HepG2 (cell line): ENCODE measurements at regions not wholly inside any gene's neighbourhood (a gene's known extent, or its start where the extent isn't known, plus 50 kb on each side); places are given as distances from the start of the nearest gene placed in this dataset.

Experiments
- ATAC-seq: fragments of 200-7000 bp; cut with Tn5 transposase; 3 replicates; pipeline ENCODE4 v1.9.1; 2020; ENCODE audit warnings: mild to moderate bottlenecking, moderate library complexity
- BruUV-seq: library from RNA; stranded (reverse); fragments of 400-500 nt; replicated peaks from 2 replicates; lab custom pipeline; 2021; lab: Mats Ljungman, UMichigan
- CTCF ChIA-PET: fragments of 300-600 bp; formaldehyde crosslinking; extraction: SDS; loops from one replicate; lab custom pipeline; 2021; ENCODE audit warnings: low total read pairs, inconsistent platforms, low intra/inter-chr PET ratio; lab: Yijun Ruan, JAX
- POLR2A ChIA-PET: fragments of 350-600 bp; sonication (Branson Sonifier 250); formaldehyde crosslinking; loops from one replicate; lab custom pipeline; 2020; ENCODE audit warnings: antibody characterized with exemption, inconsistent platforms; lab: Yijun Ruan, JAX
- DNase-seq: peaks from one replicate; pipeline ENCODE4 v3.0.0-alpha.2; 2015; ENCODE audit warnings: low spot score
- FAIRE-seq: peaks from 3 replicates; lab custom pipeline; 2011; peaks lifted over from hg19 to GRCh38; lab: Jason Lieb, UNC
- H2AFZ ChIP-seq: one replicate; pipeline ENCODE4 v1.6.1; 2011; ENCODE audit warnings: low read length, inconsistent platforms
- H3K27ac ChIP-seq: fragments of 300-600 bp; 3 replicates; pipeline ENCODE4 v1.8.0; 2011; ENCODE audit warnings: mixed run types, mild to moderate bottlenecking, mixed read lengths, low read length, inconsistent platforms; ENCODE audit not compliant: insufficient read depth; ENCODE audit errors: extremely low read length
- H3K27me3 ChIP-seq, 2 experiments: fragments of 200-600 bp in 1 of 2; 2 replicates in 1 of 2; 3 replicates in 1 of 2; pipeline versions ENCODE4 v1.6.0 to v1.8.0; 2011; ENCODE audit warnings: low read length in 2 of 2, mild to moderate bottlenecking in 2 of 2, moderate library complexity in 2 of 2, inconsistent platforms in 1 of 2; ENCODE audit not compliant: insufficient read depth in 2 of 2, control insufficient read depth in 1 of 2
- H3K36me3 ChIP-seq, 2 experiments: fragments of 200-600 bp in 1 of 2; replicated peaks in 1 of 2; 2 replicates in 1 of 2; 3 replicates in 1 of 2; pipeline versions ENCODE4 v1.5.1 to v1.8.0; 2011; ENCODE audit warnings: low read length in 2 of 2, inconsistent platforms in 1 of 2; ENCODE audit not compliant: insufficient read depth in 2 of 2, control insufficient read depth in 1 of 2
- H3K4me1 ChIP-seq: 2 replicates; pipeline ENCODE4 v1.5.1; 2012; ENCODE audit warnings: low read length, inconsistent platforms; ENCODE audit not compliant: insufficient read depth
- H3K4me2 ChIP-seq: 2 replicates; pipeline ENCODE4 v1.6.0; 2011; ENCODE audit warnings: low read depth, low read length, inconsistent platforms
- H3K4me3 ChIP-seq, 3 experiments: fragments of 200-600 bp in 1 of 3; sonication (generic), shearing (Covaris generic) in 1 of 3; replicated peaks in 1 of 3; 2 replicates each; pipeline ENCODE4 v1.5.1; 2011 to 2016; ENCODE audit warnings: low read length in 3 of 3, inconsistent platforms in 2 of 3, low read depth in 2 of 3, mild to moderate bottlenecking in 2 of 3, control low read depth in 1 of 3, mixed read lengths in 1 of 3; ENCODE audit not compliant: insufficient read depth in 1 of 3
- H3K79me2 ChIP-seq: one replicate; pipeline ENCODE4 v1.6.1; 2011; ENCODE audit warnings: low read length, inconsistent platforms; ENCODE audit not compliant: insufficient read depth
- H3K9ac ChIP-seq: 2 replicates; pipeline ENCODE4 v1.6.0; 2011; ENCODE audit warnings: mild to moderate bottlenecking, low read depth, low read length, inconsistent platforms; ENCODE audit not compliant: insufficient read depth
- H3K9me3 ChIP-seq: 2 replicates; pipeline ENCODE4 v1.5.1; 2012; ENCODE audit warnings: mild to moderate bottlenecking, low read length
- H4K20me1 ChIP-seq: 2 replicates; pipeline ENCODE4 v1.6.0; 2011; ENCODE audit warnings: inconsistent platforms, mild to moderate bottlenecking, low read length, moderate library complexity; ENCODE audit not compliant: insufficient read depth
- FOXP1 ChIP-seq, 2 experiments: fragments of 450-650 bp in 1 of 2; IDR thresholded peaks; 2 replicates each; pipeline ENCODE4 v1.6.1; 2017 to 2018; ENCODE audit warnings: antibody characterized with exemption in 1 of 2
- MEF2D ChIP-seq: sonication (generic); formaldehyde crosslinking; IDR thresholded peaks from 2 replicates; pipeline ENCODE4 v1.5.1; 2020; ENCODE audit warnings: mild to moderate bottlenecking, missing genetic modification reagents
- ZBTB49 ChIP-seq: sonication (generic); formaldehyde crosslinking; IDR thresholded peaks from 2 replicates; pipeline ENCODE4 v1.4.0; 2020; ENCODE audit warnings: missing genetic modification reagents, borderline replicate concordance
- ZNF235 ChIP-seq: sonication (generic); formaldehyde crosslinking; IDR thresholded peaks from 2 replicates; pipeline ENCODE4 v1.8.1; 2023; ENCODE audit warnings: mild to moderate bottlenecking, missing genetic modification reagents, borderline replicate concordance
- WGBS: methylation state at CpG from one replicate; pipeline ENCODE4 v1.1.6; 2017; ENCODE audit warnings: low lambda C conversion rate; 5-methylcytosine and 5-hydroxymethylcytosine counted together
- in situ Hi-C: cut with HindIII; loops from 2 replicates; pipeline ENCODE4 v1.10.0; 2017; ENCODE audit warnings: low pct_unique_long_range_greater_than_20kb; ENCODE audit not compliant: extremely low pct_ligation_motif_present
- intact Hi-C: fragments of 100-400 bp; cut with micrococcal nuclease; formaldehyde crosslinking; loops from one replicate; pipeline ENCODE4 v1.10.0; 2022; ENCODE audit not compliant: unreplicated experiment
- TF ChIP-seq, protein P1 (sequence below): sonication (generic); formaldehyde crosslinking; IDR thresholded peaks from 2 replicates; pipeline ENCODE4 v1.4.0; 2020; ENCODE audit warnings: mild to moderate bottlenecking, low read depth, missing genetic modification reagents

DNA sequence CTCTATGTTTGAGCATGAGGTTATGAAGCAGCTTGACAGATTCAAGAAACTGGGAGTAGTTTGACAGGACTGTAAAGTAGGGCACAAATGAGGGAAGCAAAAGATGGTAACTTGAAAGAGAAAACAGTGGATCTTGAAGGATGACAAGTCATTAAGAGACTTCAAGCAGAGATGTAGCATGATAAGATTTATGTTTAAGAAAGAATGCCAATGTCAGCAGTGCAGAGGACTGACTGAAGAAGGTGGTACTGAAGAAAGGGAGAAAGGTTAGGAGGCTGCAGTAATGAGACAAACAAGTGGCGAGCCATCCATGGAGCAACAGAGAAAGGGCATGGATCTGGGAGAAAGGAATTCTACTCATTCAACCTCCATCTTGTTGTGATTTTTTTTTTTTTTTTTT, 120.2 kb upstream of the RAP1B start:
- Histone ChIP-seq H3K27me3 (no peaks in the 10 kb centered on the region), H3K79me2 (no peaks in the 10 kb centered on the region), H3K36me3 (no peaks in the 10 kb centered on the region), H3K9me3 (no peaks in the 10 kb centered on the region), H3K4me2 (no peak overlapping the region), H3K9ac (no peak overlapping the region), H2AFZ (no peak overlapping the region), H3K4me1 (no peaks in the 10 kb centered on the region), H3K4me3 (no peak overlapping the region), H3K27ac (no peak overlapping the region), H4K20me1 (no peaks in the 10 kb centered on the region)
- intact Hi-C loops, result no loop called here
- ATAC-seq (no peak), FAIRE-seq (no peak), DNase-seq (no peak)
- no TSS peak for BruUV-seq
- in situ Hi-C loops, result no loop called here
- TF ChIP-seq MEF2D (CRISPR knock-in tag), result no peak
- TF ChIP-seq ZBTB49 (CRISPR knock-in tag), result no peak
- TF ChIP-seq, protein P1, sequence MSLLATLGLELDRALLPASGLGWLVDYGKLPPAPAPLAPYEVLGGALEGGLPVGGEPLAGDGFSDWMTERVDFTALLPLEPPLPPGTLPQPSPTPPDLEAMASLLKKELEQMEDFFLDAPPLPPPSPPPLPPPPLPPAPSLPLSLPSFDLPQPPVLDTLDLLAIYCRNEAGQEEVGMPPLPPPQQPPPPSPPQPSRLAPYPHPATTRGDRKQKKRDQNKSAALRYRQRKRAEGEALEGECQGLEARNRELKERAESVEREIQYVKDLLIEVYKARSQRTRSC, result no peak
- no peak for TF ChIP-seq FOXP1 (IDR thresholded peaks at IDR 0.05)
- no peak for TF ChIP-seq FOXP1 (CRISPR knock-in tag; IDR thresholded peaks at IDR 0.05)
- TF ChIP-seq ZNF235, result no peak
- ChIA-PET POLR2A (no interaction called here), CTCF (no interaction called here)
- WGBS, result 38% methylated on average over 1 of the region's 1 CpG
